HEK293 (cell line): ENCODE measurements at regions not wholly inside any gene's neighbourhood (a gene's known extent, or its start where the extent isn't known, plus 50 kb on each side); places are given as distances from the start of the nearest gene placed in this dataset.

Experiments used
- CTCF ChIA-PET: fragments of 350-600 bp; formaldehyde crosslinking; extraction: SDS; loops from one replicate; lab custom pipeline; 2021; ENCODE audit warnings: antibody characterized with exemption; lab: Yijun Ruan, JAX
- POLR2A ChIA-PET: fragments of 300-600 bp; formaldehyde crosslinking; extraction: SDS; loops from one replicate; lab custom pipeline; 2020; ENCODE audit warnings: antibody characterized with exemption, inconsistent platforms; lab: Yijun Ruan, JAX
- H3K27ac ChIP-seq: fragments of 200-500 bp; sonication (Bioruptor generic); 2 replicates; pipeline ENCODE4 v1.5.1; 2014; ENCODE audit warnings: low read depth, low read length, control low read depth, inconsistent platforms; ENCODE audit errors: extremely low read depth
- H3K36me3 ChIP-seq, 2 experiments: fragments of 200-500 bp in 1 of 2; sonication (Bioruptor generic) in 1 of 2; 1 replicate in 1 of 2; 2 replicates in 1 of 2; pipeline ENCODE4 v1.5.1; 2014 to 2017; ENCODE audit warnings: inconsistent platforms in 2 of 2, low read length in 2 of 2; ENCODE audit not compliant: control insufficient read depth in 2 of 2, insufficient read depth in 1 of 2
- H3K4me1 ChIP-seq: fragments of 200-500 bp; sonication (Bioruptor generic); 2 replicates; pipeline ENCODE4 v1.5.1; 2014; ENCODE audit warnings: mild to moderate bottlenecking, low read length, inconsistent platforms; ENCODE audit not compliant: control insufficient read depth, insufficient read depth
- H3K4me3 ChIP-seq: 2 replicates; pipeline ENCODE4 v1.5.1; 2011; ENCODE audit warnings: low read depth, mild to moderate bottlenecking, control low read depth, low read length, moderate library complexity
- H3K9me3 ChIP-seq: fragments of 200-500 bp; sonication (Bioruptor generic); 2 replicates; pipeline ENCODE4 v1.5.1; 2014; ENCODE audit warnings: low read depth, low read length, inconsistent platforms; ENCODE audit not compliant: control insufficient read depth, insufficient read depth
- BCL11B ChIP-seq: fragments of 450-650 bp; formaldehyde crosslinking; IDR thresholded peaks from 2 replicates; pipeline ENCODE4 v1.5.1; 2016; ENCODE audit warnings: low read depth, missing biosample characterization, missing genetic modification characterization
- BCL6B ChIP-seq: fragments of 450-650 bp; formaldehyde crosslinking; IDR thresholded peaks from 2 replicates; pipeline ENCODE4 v1.5.1; 2017; ENCODE audit warnings: missing biosample characterization, missing genetic modification characterization
- GFI1B ChIP-seq: fragments of 450-650 bp; formaldehyde crosslinking; IDR thresholded peaks from 2 replicates; pipeline ENCODE4 v1.5.1; 2016; ENCODE audit warnings: missing biosample characterization, missing genetic modification characterization
- GLIS1 ChIP-seq: fragments of 450-650 bp; formaldehyde crosslinking; IDR thresholded peaks from 2 replicates; pipeline ENCODE4 v1.5.1; 2016; ENCODE audit warnings: missing biosample characterization, missing genetic modification characterization
- KLF7 ChIP-seq: fragments of 450-650 bp; formaldehyde crosslinking; IDR thresholded peaks from 2 replicates; pipeline ENCODE4 v1.5.1; 2016; ENCODE audit warnings: missing biosample characterization, missing genetic modification characterization, borderline replicate concordance
- ZBTB21 ChIP-seq: fragments of 450-650 bp; formaldehyde crosslinking; IDR thresholded peaks from 2 replicates; pipeline ENCODE4 v1.5.1; 2017; ENCODE audit warnings: missing biosample characterization, missing genetic modification characterization
- ZNF114 ChIP-seq: fragments of 450-650 bp; formaldehyde crosslinking; IDR thresholded peaks from 2 replicates; pipeline ENCODE4 v1.5.0; 2017; ENCODE audit warnings: missing biosample characterization, missing genetic modification characterization
- ZNF184 ChIP-seq: fragments of 450-650 bp; IDR thresholded peaks from 2 replicates; pipeline ENCODE4 v1.5.1; 2018; ENCODE audit warnings: missing biosample characterization, mild to moderate bottlenecking, missing genetic modification characterization
- ZNF433 ChIP-seq: fragments of 450-650 bp; formaldehyde crosslinking; IDR thresholded peaks from 2 replicates; pipeline ENCODE4 v1.5.1; 2016; ENCODE audit warnings: missing biosample characterization, missing genetic modification characterization, low read depth
- ZNF48 ChIP-seq: fragments of 450-650 bp; formaldehyde crosslinking; IDR thresholded peaks from 2 replicates; pipeline ENCODE4 v1.5.1; 2016; ENCODE audit warnings: missing biosample characterization, missing genetic modification characterization
- ZNF518A ChIP-seq: fragments of 450-650 bp; formaldehyde crosslinking; conservative IDR thresholded peaks from 2 replicates; pipeline ENCODE4 v1.5.1; 2016; ENCODE audit warnings: low read depth, missing biosample characterization, missing genetic modification characterization
- ZNF555 ChIP-seq: fragments of 450-650 bp; formaldehyde crosslinking; conservative IDR thresholded peaks from 2 replicates; pipeline ENCODE4 v1.5.1; 2017; ENCODE audit warnings: missing biosample characterization, mild to moderate bottlenecking, missing genetic modification characterization, inconsistent platforms
- ZNF621 ChIP-seq: fragments of 450-650 bp; formaldehyde crosslinking; IDR thresholded peaks from 2 replicates; pipeline ENCODE4 v1.5.1; 2017; ENCODE audit warnings: missing biosample characterization, missing genetic modification characterization
- ZNF629 ChIP-seq: fragments of 450-650 bp; formaldehyde crosslinking; IDR thresholded peaks from 2 replicates; pipeline ENCODE4 v1.5.1; 2017; ENCODE audit warnings: missing biosample characterization, missing genetic modification characterization
- ZNF792 ChIP-seq: fragments of 450-650 bp; formaldehyde crosslinking; IDR thresholded peaks from 2 replicates; pipeline ENCODE4 v1.5.1; 2016; ENCODE audit warnings: missing biosample characterization, missing genetic modification characterization
- ZXDB ChIP-seq: fragments of 450-650 bp; formaldehyde crosslinking; IDR thresholded peaks from 2 replicates; pipeline ENCODE4 v1.5.1; 2016; ENCODE audit warnings: missing biosample characterization, missing genetic modification characterization
- TF ChIP-seq, protein P1 (sequence below): fragments of 450-650 bp; formaldehyde crosslinking; IDR thresholded peaks from 2 replicates; pipeline ENCODE4 v1.5.1; 2016; ENCODE audit warnings: missing biosample characterization, missing genetic modification characterization
- TF ChIP-seq, protein P2 (sequence below): fragments of 450-650 bp; formaldehyde crosslinking; IDR thresholded peaks from 2 replicates; pipeline ENCODE4 v1.5.1; 2017; ENCODE audit warnings: missing biosample characterization, missing genetic modification characterization
- TF ChIP-seq, protein P3 (sequence below): fragments of 450-650 bp; formaldehyde crosslinking; IDR thresholded peaks from 2 replicates; pipeline ENCODE4 v1.5.1; 2017; ENCODE audit warnings: missing biosample characterization, missing genetic modification characterization

- TF ChIP-seq ZXDB (no peak), ZNF792 (tag by site-specific recombination) (no peak), ZNF555 (tag by site-specific recombination) (no peak), ZNF114 (no peak), ZNF48 (tag by site-specific recombination) (no peak), BCL6B (tag by site-specific recombination) (no peak), ZNF184 (tag by site-specific recombination) (no peak), GFI1B (tag by site-specific recombination) (no peak)
- TF ChIP-seq, protein P1, sequence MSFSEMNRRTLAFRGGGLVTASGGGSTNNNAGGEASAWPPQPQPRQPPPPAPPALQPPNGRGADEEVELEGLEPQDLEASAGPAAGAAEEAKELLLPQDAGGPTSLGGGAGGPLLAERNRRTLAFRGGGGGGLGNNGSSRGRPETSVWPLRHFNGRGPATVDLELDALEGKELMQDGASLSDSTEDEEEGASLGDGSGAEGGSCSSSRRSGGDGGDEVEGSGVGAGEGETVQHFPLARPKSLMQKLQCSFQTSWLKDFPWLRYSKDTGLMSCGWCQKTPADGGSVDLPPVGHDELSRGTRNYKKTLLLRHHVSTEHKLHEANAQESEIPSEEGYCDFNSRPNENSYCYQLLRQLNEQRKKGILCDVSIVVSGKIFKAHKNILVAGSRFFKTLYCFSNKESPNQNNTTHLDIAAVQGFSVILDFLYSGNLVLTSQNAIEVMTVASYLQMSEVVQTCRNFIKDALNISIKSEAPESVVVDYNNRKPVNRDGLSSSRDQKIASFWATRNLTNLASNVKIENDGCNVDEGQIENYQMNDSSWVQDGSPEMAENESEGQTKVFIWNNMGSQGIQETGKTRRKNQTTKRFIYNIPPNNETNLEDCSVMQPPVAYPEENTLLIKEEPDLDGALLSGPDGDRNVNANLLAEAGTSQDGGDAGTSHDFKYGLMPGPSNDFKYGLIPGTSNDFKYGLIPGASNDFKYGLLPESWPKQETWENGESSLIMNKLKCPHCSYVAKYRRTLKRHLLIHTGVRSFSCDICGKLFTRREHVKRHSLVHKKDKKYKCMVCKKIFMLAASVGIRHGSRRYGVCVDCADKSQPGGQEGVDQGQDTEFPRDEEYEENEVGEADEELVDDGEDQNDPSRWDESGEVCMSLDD (tag by site-specific recombination), result no peak
Observed at GRCh38 chr21:20329636-20330035, 668.6 kb upstream of the NCAM2 start.

DNA sequence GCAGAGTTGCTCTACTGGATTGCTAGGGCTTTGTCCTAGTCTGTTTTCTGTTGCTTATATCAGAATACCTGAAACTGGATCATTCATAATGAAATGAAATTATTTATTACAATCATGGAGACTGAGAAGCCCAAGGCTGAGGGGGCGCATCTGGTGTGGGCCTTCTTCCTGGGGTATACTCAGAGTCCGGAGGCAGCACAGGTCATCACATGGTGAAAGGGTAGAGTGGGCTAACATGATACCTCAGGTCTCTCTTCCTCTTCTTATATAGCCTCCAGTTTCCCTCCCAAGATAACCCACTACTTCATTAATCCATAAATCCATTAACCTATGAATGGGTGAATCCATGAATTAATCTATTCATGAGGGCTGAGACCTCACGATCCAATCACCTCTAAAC is 667.6 kb upstream of the NCAM2 start:
- peak overlapping the region; percentile 29; the same call in 1 of the 2 replicates for H3K4me3 ChIP-seq
- CTCF ChIA-PET, result no interaction called here
- H3K9me3 ChIP-seq, result no peaks in the 10 kb centered on the region; the same call in 1 of the 2 replicates
- H3K27ac ChIP-seq, result no peak overlapping the region
- H3K36me3 ChIP-seq, result no peaks in the 10 kb centered on the region
- no peaks in the 10 kb centered on the region for H3K4me1 ChIP-seq
- TF ChIP-seq ZNF433 (tag by site-specific recombination) (no peak), ZNF629 (tag by site-specific recombination) (no peak), GLIS1 (tag by site-specific recombination) (no peak), BCL11B (no peak)
- TF ChIP-seq, protein P2, sequence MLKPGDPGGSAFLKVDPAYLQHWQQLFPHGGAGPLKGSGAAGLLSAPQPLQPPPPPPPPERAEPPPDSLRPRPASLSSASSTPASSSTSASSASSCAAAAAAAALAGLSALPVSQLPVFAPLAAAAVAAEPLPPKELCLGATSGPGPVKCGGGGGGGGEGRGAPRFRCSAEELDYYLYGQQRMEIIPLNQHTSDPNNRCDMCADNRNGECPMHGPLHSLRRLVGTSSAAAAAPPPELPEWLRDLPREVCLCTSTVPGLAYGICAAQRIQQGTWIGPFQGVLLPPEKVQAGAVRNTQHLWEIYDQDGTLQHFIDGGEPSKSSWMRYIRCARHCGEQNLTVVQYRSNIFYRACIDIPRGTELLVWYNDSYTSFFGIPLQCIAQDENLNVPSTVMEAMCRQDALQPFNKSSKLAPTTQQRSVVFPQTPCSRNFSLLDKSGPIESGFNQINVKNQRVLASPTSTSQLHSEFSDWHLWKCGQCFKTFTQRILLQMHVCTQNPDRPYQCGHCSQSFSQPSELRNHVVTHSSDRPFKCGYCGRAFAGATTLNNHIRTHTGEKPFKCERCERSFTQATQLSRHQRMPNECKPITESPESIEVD, result no peak
- TF ChIP-seq, protein P3, sequence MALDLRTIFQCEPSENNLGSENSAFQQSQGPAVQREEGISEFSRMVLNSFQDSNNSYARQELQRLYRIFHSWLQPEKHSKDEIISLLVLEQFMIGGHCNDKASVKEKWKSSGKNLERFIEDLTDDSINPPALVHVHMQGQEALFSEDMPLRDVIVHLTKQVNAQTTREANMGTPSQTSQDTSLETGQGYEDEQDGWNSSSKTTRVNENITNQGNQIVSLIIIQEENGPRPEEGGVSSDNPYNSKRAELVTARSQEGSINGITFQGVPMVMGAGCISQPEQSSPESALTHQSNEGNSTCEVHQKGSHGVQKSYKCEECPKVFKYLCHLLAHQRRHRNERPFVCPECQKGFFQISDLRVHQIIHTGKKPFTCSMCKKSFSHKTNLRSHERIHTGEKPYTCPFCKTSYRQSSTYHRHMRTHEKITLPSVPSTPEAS (tag by site-specific recombination), result no peak
- POLR2A ChIA-PET, result no interaction called here

More at GRCh38 chr21:20329636-20330035, 668.6 kb upstream of the NCAM2 start:
- Histone ChIP-seq H3K4me3 (peak overlapping the region; percentile 29), H3K4me1 (no peaks in the 10 kb centered on the region), H3K9me3 (no peaks in the 10 kb centered on the region; the same call in 1 of the 2 replicates), H3K27ac (no peak overlapping the region), H3K36me3 (no peaks in the 10 kb centered on the region)
- ChIA-PET POLR2A (no interaction called here), CTCF (no interaction called here)

DNA sequence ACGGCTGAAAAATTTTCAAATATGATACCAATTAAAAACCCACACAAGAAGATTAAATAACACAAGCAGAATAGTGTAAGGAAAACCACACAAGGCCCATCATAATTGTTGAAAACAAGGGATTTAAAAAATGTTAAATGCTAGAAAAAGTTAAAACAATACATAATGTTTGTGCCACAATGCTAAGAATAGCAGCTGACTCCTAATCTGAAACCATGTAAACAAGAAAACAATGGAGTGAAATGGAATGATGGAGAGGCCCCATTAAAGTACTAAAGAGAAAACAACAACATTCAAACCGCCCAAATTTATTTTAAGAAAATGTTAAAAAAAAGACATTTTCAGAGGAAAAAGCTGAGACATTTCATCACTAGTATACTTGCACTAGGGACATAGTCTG is 663.6 kb upstream of the NCAM2 start:
- Histone ChIP-seq H3K4me1 (no peaks in the 10 kb centered on the region), H3K4me3 (no peak overlapping the region), H3K9me3 (no peaks in the 10 kb centered on the region), H3K27ac (no peak overlapping the region), H3K36me3 (no peaks in the 10 kb centered on the region)
- ChIA-PET CTCF (no interaction called here), POLR2A (no interaction called here)
- no peak for TF ChIP-seq ZBTB21 (tag by site-specific recombination)
- no peak for TF ChIP-seq KLF7 (tag by site-specific recombination)
- TF ChIP-seq ZXDB, result no peak
- no peak for TF ChIP-seq ZNF621 (tag by site-specific recombination)
- TF ChIP-seq ZNF518A (tag by site-specific recombination), result no peak
